SH-SY5Y (cell line): ENCODE measurements at regions not wholly inside any gene's neighbourhood (a gene's known extent, or its start where the extent isn't known, plus 50 kb on each side); places are given as distances from the start of the nearest gene placed in this dataset.

Experiments used
- GATA2 ChIP-seq: IDR thresholded peaks from 2 replicates; pipeline ENCODE4 v1.6.1; 2011; ENCODE audit warnings: mild to moderate bottlenecking, low read depth, low read length
- GATA3 ChIP-seq: IDR thresholded peaks from 2 replicates; pipeline ENCODE4 v1.6.1; 2011; ENCODE audit warnings: low read depth, mild to moderate bottlenecking, low read length, moderate library complexity

- no peak for TF ChIP-seq GATA3
- TF ChIP-seq GATA2 = no peak
Observed at GRCh38 chr3:132829101-132829500, 106.9 kb upstream of the NPHP3 start.
